ENCODE measurements at regions not wholly inside any gene's neighbourhood (a gene's known extent, or its start where the extent isn't known, plus 50 kb on each side); places are given as distances from the start of the nearest gene placed in this dataset.

GRCh38 chr10:31116226-31116625 is 84.6 kb upstream of the ZNF438 start:
- Histone ChIP-seq H3K27me3 (no peaks in the 10 kb centered on the region), H3K4me3 (no peak overlapping the region), H3K9me3 (peaks cover 0 to 4% of the 10 kb centered on the region in 2 donors), H3K4me1 (no peaks in the 10 kb centered on the region), H3K36me3 (no peaks in the 10 kb centered on the region), H3K27ac (no peak overlapping the region)
- DNase-seq (no peak), ATAC-seq (no peak)
- TF ChIP-seq CTCF (IDR thresholded peaks at IDR 0.05): no peak
- intact Hi-C loops (cut with DNase I): loop anchor here in 1 of 2 donors (5.0 kb wide), 1 partner anchor 204 kb away; no protein-coding TSS in a partner anchor

GRCh38 chr10:31118556-31118955 is 86.9 kb upstream of the ZNF438 start:
- H3K9me3 ChIP-seq: no peaks in the 10 kb centered on the region
- intact Hi-C loops (cut with DNase I): loop anchor here in 1 of 2 donors (5.0 kb wide), 1 partner anchor 206 kb away; no protein-coding TSS in a partner anchor
- H3K36me3 ChIP-seq: no peaks in the 10 kb centered on the region
- H3K27me3 ChIP-seq: no peaks in the 10 kb centered on the region
- H3K4me3 ChIP-seq: no peak overlapping the region
- H3K27ac ChIP-seq: no peak overlapping the region
- no peak for DNase-seq
- no peak for TF ChIP-seq CTCF (IDR thresholded peaks at IDR 0.05)
- ATAC-seq: no peak
- H3K4me1 ChIP-seq: no peaks in the 10 kb centered on the region

GRCh38 chr10:31120392-31120791 is 88.7 kb upstream of the ZNF438 start:
- no peaks in the 10 kb centered on the region for H3K4me1 ChIP-seq
- H3K9me3 ChIP-seq: no peaks in the 10 kb centered on the region
- intact Hi-C loops (cut with DNase I): no loop called here
- TF ChIP-seq CTCF (IDR thresholded peaks at IDR 0.05): no peak
- DNase-seq (no peak), ATAC-seq (no peak)
- no peak overlapping the region for H3K27ac ChIP-seq
- no peak overlapping the region for H3K4me3 ChIP-seq
- H3K36me3 ChIP-seq: no peaks in the 10 kb centered on the region
- no peaks in the 10 kb centered on the region for H3K27me3 ChIP-seq

GRCh38 chr10:31120961-31121685 is 89.5 kb upstream of the ZNF438 start:
- no peaks in the 10 kb centered on the region for H3K4me1 ChIP-seq
- H3K27me3 ChIP-seq: no peaks in the 10 kb centered on the region
- intact Hi-C loops (cut with DNase I): no loop called here
- no peaks in the 10 kb centered on the region for H3K36me3 ChIP-seq
- H3K27ac ChIP-seq: peak overlapping the region in 1 of 2 donors; percentile 41
- DNase-seq (no peak), ATAC-seq (no peak)
- H3K4me3 ChIP-seq: no peak overlapping the region
- no peak for TF ChIP-seq CTCF (IDR thresholded peaks at IDR 0.05)
- no peaks in the 10 kb centered on the region for H3K9me3 ChIP-seq

- Histone ChIP-seq H3K27me3 (no peaks in the 10 kb centered on the region), H3K27ac (peak overlapping the region in 1 of 2 donors; percentile 41), H3K4me3 (no peak overlapping the region), H3K4me1 (no peaks in the 10 kb centered on the region), H3K9me3 (no peaks in the 10 kb centered on the region), H3K36me3 (no peaks in the 10 kb centered on the region)
- ATAC-seq: no peak
- intact Hi-C loops (cut with DNase I): no loop called here
- DNase-seq: no peak
- no peak for TF ChIP-seq CTCF (IDR thresholded peaks at IDR 0.05)
Observed at GRCh38 chr10:31121757-31122577, 90.3 kb upstream of the ZNF438 start.

All from left lung (tissue), 4 donors.